Liver (tissue), 8 donors: ENCODE measurements at regions not wholly inside any gene's neighbourhood (a gene's known extent, or its start where the extent isn't known, plus 50 kb on each side); places are given as distances from the start of the nearest gene placed in this dataset.

ENCODE experiments used
- DNase-seq: peaks from one replicate; pipeline ENCODE4 v3.0.0-alpha.2; 2017; ENCODE audit warnings: low spot score
- H3K27ac ChIP-seq, 2 donors: one replicate each; pipeline ENCODE4 v1.7.0; 2013; ENCODE audit warnings: inconsistent platforms in 2 of 2, low read length in 2 of 2, control low read depth in 1 of 2, low read depth in 1 of 2, mild to moderate bottlenecking in 1 of 2
- H3K27me3 ChIP-seq, 4 donors: one replicate each; pipeline versions ENCODE4 v1.6.1 to v1.7.0; 2013; ENCODE audit warnings: low read length in 3 of 4, inconsistent platforms in 1 of 4, mild to moderate bottlenecking in 1 of 4, moderate library complexity in 1 of 4; ENCODE audit not compliant: control insufficient read depth in 4 of 4, insufficient read depth in 4 of 4
- H3K36me3 ChIP-seq, 4 donors: one replicate each; pipeline versions ENCODE4 v1.6.1 to v1.7.0; 2013; ENCODE audit warnings: low read length in 3 of 4, mild to moderate bottlenecking in 3 of 4, low read depth in 1 of 4, moderate library complexity in 1 of 4; ENCODE audit not compliant: control insufficient read depth in 4 of 4, insufficient read depth in 3 of 4
- H3K4me1 ChIP-seq, 4 donors: one replicate each; pipeline versions ENCODE4 v1.6.1 to v1.7.0; 2013; ENCODE audit warnings: low read length in 3 of 4, mild to moderate bottlenecking in 3 of 4, moderate library complexity in 1 of 4; ENCODE audit not compliant: control insufficient read depth in 4 of 4, insufficient read depth in 4 of 4
- H3K4me3 ChIP-seq, 3 donors: one replicate each; pipeline versions ENCODE4 v1.6.1 to v1.7.0; 2013; ENCODE audit warnings: low read length in 3 of 3, control low read depth in 1 of 3, low read depth in 1 of 3, mild to moderate bottlenecking in 1 of 3
- H3K9ac ChIP-seq, 2 donors: one replicate each; pipeline ENCODE4 v1.7.0; 2013; ENCODE audit warnings: low read length in 2 of 2, mild to moderate bottlenecking in 2 of 2, moderate library complexity in 2 of 2, control low read depth in 1 of 2, low read depth in 1 of 2
- H3K9me3 ChIP-seq, 4 donors: one replicate each; pipeline versions ENCODE4 v1.6.1 to v1.7.0; 2013; ENCODE audit warnings: low read length in 3 of 4; ENCODE audit not compliant: control insufficient read depth in 4 of 4
- ATF3 ChIP-seq: IDR thresholded peaks from 2 replicates; pipeline ENCODE4 v1.6.1; 2016; ENCODE audit warnings: antibody characterized with exemption
- CTCF ChIP-seq: fragments of 150-350 bp; IDR thresholded peaks from 2 replicates; pipeline ENCODE4 v1.5.1; 2017; ENCODE audit warnings: improper control_type of control experiment, low read depth, low read length; ENCODE audit not compliant: missing input control
- EGR1 ChIP-seq, 2 donors: IDR thresholded peaks; 2 replicates each; pipeline ENCODE4 v1.6.1; 2016 to 2018; ENCODE audit warnings: antibody characterized with exemption in 2 of 2, low read depth in 2 of 2
- FOXA1 ChIP-seq: IDR thresholded peaks from 2 replicates; pipeline ENCODE4 v1.6.1; 2016; ENCODE audit warnings: antibody characterized with exemption
- FOXA2 ChIP-seq: IDR thresholded peaks from 2 replicates; pipeline ENCODE4 v1.6.1; 2016; ENCODE audit warnings: antibody characterized with exemption
- HNF4G ChIP-seq: IDR thresholded peaks from 2 replicates; pipeline ENCODE4 v1.6.1; 2016; ENCODE audit warnings: antibody characterized with exemption
- JUND ChIP-seq, 2 donors: IDR thresholded peaks; 2 replicates each; pipeline ENCODE4 v1.6.1; 2016; ENCODE audit warnings: antibody characterized with exemption in 2 of 2
- NR2F2 ChIP-seq: IDR thresholded peaks from 2 replicates; pipeline ENCODE4 v1.6.1; 2016; ENCODE audit warnings: antibody characterized with exemption
- RAD21 ChIP-seq, 2 donors: IDR thresholded peaks; 2 replicates each; pipeline ENCODE4 v1.6.1; 2016; ENCODE audit warnings: antibody characterized with exemption in 2 of 2, mild to moderate bottlenecking in 2 of 2
- RXRA ChIP-seq, 2 donors: IDR thresholded peaks; 2 replicates each; pipeline ENCODE4 v1.6.1; 2017 to 2018; ENCODE audit warnings: antibody characterized with exemption in 2 of 2, mild to moderate bottlenecking in 1 of 2
- SP1 ChIP-seq: IDR thresholded peaks from 2 replicates; pipeline ENCODE4 v1.6.1; 2018; ENCODE audit warnings: antibody characterized with exemption, mild to moderate bottlenecking
- TAF1 ChIP-seq: conservative IDR thresholded peaks from 2 replicates; pipeline ENCODE4 v1.6.1; 2016; ENCODE audit warnings: antibody characterized with exemption, mild to moderate bottlenecking
- YY1 ChIP-seq: IDR thresholded peaks from 2 replicates; pipeline ENCODE4 v1.6.1; 2016; ENCODE audit warnings: antibody characterized with exemption, mild to moderate bottlenecking
- WGBS: extraction: QIAGEN DNeasy Blood & Tissue Kit; methylation state at CpG from one replicate; pipeline ENCODE4 v1.1.7; 2013; 5-methylcytosine and 5-hydroxymethylcytosine counted together
- TF ChIP-seq, protein P1 (sequence below): IDR thresholded peaks from 2 replicates; pipeline ENCODE4 v1.6.1; 2016; ENCODE audit warnings: antibody characterized with exemption, mild to moderate bottlenecking
- TF ChIP-seq, protein P2 (sequence below): IDR thresholded peaks from 2 replicates; pipeline ENCODE4 v1.6.1; 2016; ENCODE audit warnings: antibody characterized with exemption
- TF ChIP-seq, protein P3 (sequence below): IDR thresholded peaks from 2 replicates; pipeline ENCODE4 v1.6.1; 2016; ENCODE audit warnings: antibody characterized with exemption
- donor health status: healthy.
- donor health status: healthy.
- donor health status: healthy.
- donor health status: healthy.
- donor health status: healthy.

DNA sequence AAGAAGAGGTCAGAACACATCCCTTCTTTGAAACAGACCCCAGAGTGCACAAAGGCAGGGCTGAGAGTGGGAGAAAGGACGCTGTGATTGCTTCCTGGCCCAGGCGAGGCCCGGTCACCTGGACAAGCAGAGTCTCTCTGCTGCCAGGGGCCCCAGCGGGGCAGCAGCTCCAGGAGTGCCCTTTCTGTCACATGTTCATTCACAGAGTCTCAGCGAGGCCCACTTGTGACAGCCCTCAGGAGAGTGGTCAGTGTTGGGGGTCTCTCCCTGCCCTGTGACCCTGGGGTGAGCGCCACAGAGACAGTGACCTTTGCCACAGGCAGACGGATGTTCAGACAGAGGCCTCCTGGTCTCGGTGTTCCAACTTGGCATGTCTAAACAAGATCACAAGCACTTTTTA is 130.2 kb upstream of the IRX4 start:
- TF ChIP-seq, protein P1, sequence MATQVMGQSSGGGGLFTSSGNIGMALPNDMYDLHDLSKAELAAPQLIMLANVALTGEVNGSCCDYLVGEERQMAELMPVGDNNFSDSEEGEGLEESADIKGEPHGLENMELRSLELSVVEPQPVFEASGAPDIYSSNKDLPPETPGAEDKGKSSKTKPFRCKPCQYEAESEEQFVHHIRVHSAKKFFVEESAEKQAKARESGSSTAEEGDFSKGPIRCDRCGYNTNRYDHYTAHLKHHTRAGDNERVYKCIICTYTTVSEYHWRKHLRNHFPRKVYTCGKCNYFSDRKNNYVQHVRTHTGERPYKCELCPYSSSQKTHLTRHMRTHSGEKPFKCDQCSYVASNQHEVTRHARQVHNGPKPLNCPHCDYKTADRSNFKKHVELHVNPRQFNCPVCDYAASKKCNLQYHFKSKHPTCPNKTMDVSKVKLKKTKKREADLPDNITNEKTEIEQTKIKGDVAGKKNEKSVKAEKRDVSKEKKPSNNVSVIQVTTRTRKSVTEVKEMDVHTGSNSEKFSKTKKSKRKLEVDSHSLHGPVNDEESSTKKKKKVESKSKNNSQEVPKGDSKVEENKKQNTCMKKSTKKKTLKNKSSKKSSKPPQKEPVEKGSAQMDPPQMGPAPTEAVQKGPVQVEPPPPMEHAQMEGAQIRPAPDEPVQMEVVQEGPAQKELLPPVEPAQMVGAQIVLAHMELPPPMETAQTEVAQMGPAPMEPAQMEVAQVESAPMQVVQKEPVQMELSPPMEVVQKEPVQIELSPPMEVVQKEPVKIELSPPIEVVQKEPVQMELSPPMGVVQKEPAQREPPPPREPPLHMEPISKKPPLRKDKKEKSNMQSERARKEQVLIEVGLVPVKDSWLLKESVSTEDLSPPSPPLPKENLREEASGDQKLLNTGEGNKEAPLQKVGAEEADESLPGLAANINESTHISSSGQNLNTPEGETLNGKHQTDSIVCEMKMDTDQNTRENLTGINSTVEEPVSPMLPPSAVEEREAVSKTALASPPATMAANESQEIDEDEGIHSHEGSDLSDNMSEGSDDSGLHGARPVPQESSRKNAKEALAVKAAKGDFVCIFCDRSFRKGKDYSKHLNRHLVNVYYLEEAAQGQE, result no peak
- TF ChIP-seq ATF3, result no peak
- TF ChIP-seq JUND (IDR thresholded peaks at IDR 0.05), result no peak
- TF ChIP-seq NR2F2, result no peak
- TF ChIP-seq FOXA2, result no peak
- TF ChIP-seq EGR1 (IDR thresholded peaks at IDR 0.05; ENCODE audit: low read depth in 2 of 2), result no peak
- no peak for TF ChIP-seq RXRA (IDR thresholded peaks at IDR 0.05)
- TF ChIP-seq SP1, result no peak
- TF ChIP-seq RAD21 (IDR thresholded peaks at IDR 0.05), result no peak
- no peak for TF ChIP-seq YY1
- TF ChIP-seq, protein P2, sequence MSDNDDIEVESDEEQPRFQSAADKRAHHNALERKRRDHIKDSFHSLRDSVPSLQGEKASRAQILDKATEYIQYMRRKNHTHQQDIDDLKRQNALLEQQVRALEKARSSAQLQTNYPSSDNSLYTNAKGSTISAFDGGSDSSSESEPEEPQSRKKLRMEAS, result no peak
- TF ChIP-seq TAF1, result no peak
- TF ChIP-seq, protein P3, sequence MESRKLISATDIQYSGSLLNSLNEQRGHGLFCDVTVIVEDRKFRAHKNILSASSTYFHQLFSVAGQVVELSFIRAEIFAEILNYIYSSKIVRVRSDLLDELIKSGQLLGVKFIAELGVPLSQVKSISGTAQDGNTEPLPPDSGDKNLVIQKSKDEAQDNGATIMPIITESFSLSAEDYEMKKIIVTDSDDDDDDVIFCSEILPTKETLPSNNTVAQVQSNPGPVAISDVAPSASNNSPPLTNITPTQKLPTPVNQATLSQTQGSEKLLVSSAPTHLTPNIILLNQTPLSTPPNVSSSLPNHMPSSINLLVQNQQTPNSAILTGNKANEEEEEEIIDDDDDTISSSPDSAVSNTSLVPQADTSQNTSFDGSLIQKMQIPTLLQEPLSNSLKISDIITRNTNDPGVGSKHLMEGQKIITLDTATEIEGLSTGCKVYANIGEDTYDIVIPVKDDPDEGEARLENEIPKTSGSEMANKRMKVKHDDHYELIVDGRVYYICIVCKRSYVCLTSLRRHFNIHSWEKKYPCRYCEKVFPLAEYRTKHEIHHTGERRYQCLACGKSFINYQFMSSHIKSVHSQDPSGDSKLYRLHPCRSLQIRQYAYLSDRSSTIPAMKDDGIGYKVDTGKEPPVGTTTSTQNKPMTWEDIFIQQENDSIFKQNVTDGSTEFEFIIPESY, result no peak
- no peak for TF ChIP-seq CTCF
- TF ChIP-seq FOXA1, result no peak
- TF ChIP-seq HNF4G, result no peak
- H3K4me1 ChIP-seq, result no peaks in the 10 kb centered on the region
- no peaks in the 10 kb centered on the region for H3K36me3 ChIP-seq
- no peak for DNase-seq
- WGBS, result 76% methylated on average over 8 of the region's 8 CpGs
- no peak overlapping the region for H3K27ac ChIP-seq
- H3K9me3 ChIP-seq, result no peaks in the 10 kb centered on the region
- no peak overlapping the region for H3K4me3 ChIP-seq
- H3K9ac ChIP-seq, result no peak overlapping the region
- no peaks in the 10 kb centered on the region for H3K27me3 ChIP-seq
